Prostate gland (tissue), 2 donors: ENCODE measurements at regions not wholly inside any gene's neighbourhood (a gene's known extent, or its start where the extent isn't known, plus 50 kb on each side); places are given as distances from the start of the nearest gene placed in this dataset.
A peak's percentile ranks its signal among the peaks of the same experiment; 100 is the strongest.

Experiments used
- DNase-seq: peaks from one replicate; pipeline ENCODE4 v3.0.0-alpha.2; 2019; ENCODE audit warnings: low spot score
- H3K27ac ChIP-seq, 2 donors: fragments of 200-600 bp; sonication (generic); 2 replicates each; pipeline ENCODE4 v1.5.1; 2017 to 2019
- H3K27me3 ChIP-seq: fragments of 200-600 bp; sonication (generic); replicated peaks from 2 replicates; pipeline ENCODE4 v1.5.1; 2019; ENCODE audit not compliant: insufficient read depth
- H3K36me3 ChIP-seq, 2 donors: fragments of 200-600 bp; sonication (generic); 1 replicate in 1 of 2; 2 replicates in 1 of 2; pipeline versions ENCODE4 v1.5.1 to v1.8.1; 2017 to 2019
- H3K4me1 ChIP-seq: fragments of 200-600 bp; sonication (generic); replicated peaks from 2 replicates; pipeline ENCODE4 v1.5.1; 2019
- H3K4me3 ChIP-seq, 2 donors: fragments of 200-600 bp; sonication (generic); 2 replicates each; pipeline ENCODE4 v1.5.1; 2017 to 2019
- H3K9me3 ChIP-seq: fragments of 200-600 bp; sonication (generic); 2 replicates; pipeline ENCODE4 v1.5.1; 2017
- POLR2A ChIP-seq: fragments of 450-650 bp; IDR thresholded peaks from one replicate; pipeline ENCODE4 v1.6.1; 2016; ENCODE audit warnings: antibody characterized with exemption, mild to moderate bottlenecking
- POLR2AphosphoS5 ChIP-seq: sonication (generic); formaldehyde crosslinking; IDR thresholded peaks from one replicate; pipeline ENCODE4 v1.6.1; 2017; ENCODE audit warnings: antibody characterized with exemption
- WGBS: methylation state at CpG from one replicate; pipeline ENCODE4 v1.1.5; 2018; 5-methylcytosine and 5-hydroxymethylcytosine counted together
- intact Hi-C: fragments of 100-400 bp; cut with DNase I; formaldehyde crosslinking; loops from one replicate; pipeline ENCODE4 v1.14.2; 2022
- TF ChIP-seq, protein P1 (sequence below), 4 experiments: fragments of 200-600 bp in 2 of 4; fragments of 450-650 bp in 2 of 4; sonication (generic) in 2 of 4; IDR thresholded peaks; 1 replicate in 3 of 4; 2 replicates in 1 of 4; pipeline ENCODE4 v1.5.1; 2016 to 2019; ENCODE audit warnings: antibody characterized with exemption in 4 of 4, mild to moderate bottlenecking in 2 of 4, moderate library complexity in 2 of 4

DNA sequence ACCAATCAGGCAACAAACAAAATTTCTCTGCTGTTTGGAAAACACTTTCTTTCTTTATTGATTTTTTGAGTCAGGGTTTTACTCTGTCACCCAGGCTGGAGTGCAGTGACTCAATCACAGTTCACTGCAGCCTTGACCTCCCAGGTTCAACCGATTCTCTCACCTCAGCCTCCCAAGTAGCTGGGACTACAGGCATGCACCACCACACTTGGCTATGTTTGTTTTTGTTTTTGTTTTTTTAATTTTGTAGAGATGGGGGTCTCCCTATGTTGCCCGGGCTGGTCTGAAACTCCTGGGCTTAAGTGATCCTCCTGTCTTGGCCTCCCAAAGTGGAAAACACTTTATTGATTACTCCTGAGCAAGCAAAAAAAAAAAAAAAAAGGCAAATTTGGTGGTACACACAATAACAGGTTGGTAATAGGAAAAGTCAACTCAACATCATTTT, 276.4 kb downstream of the SOX9 start:
- 94% methylated on average over 2 of the region's 2 CpGs for WGBS
- H3K36me3 ChIP-seq = no peaks in the 10 kb centered on the region
- peaks cover 13% of the 10 kb centered on the region for H3K4me1 ChIP-seq
- no peak overlapping the region for H3K4me3 ChIP-seq
- H3K27ac ChIP-seq = no peak overlapping the region
- intact Hi-C loops = loop anchor here (10.0 kb wide), 1 partner anchor 48 kb away; no protein-coding TSS in a partner anchor
- DNase-seq = no peak
- TF ChIP-seq, protein P1, sequence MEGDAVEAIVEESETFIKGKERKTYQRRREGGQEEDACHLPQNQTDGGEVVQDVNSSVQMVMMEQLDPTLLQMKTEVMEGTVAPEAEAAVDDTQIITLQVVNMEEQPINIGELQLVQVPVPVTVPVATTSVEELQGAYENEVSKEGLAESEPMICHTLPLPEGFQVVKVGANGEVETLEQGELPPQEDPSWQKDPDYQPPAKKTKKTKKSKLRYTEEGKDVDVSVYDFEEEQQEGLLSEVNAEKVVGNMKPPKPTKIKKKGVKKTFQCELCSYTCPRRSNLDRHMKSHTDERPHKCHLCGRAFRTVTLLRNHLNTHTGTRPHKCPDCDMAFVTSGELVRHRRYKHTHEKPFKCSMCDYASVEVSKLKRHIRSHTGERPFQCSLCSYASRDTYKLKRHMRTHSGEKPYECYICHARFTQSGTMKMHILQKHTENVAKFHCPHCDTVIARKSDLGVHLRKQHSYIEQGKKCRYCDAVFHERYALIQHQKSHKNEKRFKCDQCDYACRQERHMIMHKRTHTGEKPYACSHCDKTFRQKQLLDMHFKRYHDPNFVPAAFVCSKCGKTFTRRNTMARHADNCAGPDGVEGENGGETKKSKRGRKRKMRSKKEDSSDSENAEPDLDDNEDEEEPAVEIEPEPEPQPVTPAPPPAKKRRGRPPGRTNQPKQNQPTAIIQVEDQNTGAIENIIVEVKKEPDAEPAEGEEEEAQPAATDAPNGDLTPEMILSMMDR (IDR thresholded peaks at IDR 0.05) = no peak
- TF ChIP-seq POLR2A = no peak
- no peak for TF ChIP-seq POLR2AphosphoS5
- no peaks in the 10 kb centered on the region for H3K27me3 ChIP-seq
- no peaks in the 10 kb centered on the region for H3K9me3 ChIP-seq

DNA sequence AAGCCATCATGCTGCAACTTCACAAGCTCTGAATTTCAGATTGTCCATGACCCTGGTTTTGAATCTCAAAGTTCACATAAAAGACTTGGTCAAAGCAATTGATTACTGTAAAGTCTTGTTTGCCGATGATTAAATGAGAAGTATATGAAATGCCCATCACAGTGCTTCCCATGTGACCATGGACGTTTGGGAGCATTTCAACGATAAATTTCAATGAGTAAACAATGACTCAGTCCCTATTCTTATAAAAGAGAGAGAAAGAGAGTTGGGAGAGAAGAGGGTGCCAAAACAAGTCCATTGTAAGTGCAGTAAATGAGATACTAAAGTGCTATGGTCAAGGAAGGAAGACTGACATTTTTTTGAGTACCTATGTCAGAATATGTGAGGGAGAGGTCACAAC, 276.9 kb downstream of the SOX9 start:
- H3K9me3 ChIP-seq = no peaks in the 10 kb centered on the region
- no peak overlapping the region for H3K4me3 ChIP-seq
- H3K36me3 ChIP-seq = no peaks in the 10 kb centered on the region
- H3K4me1 ChIP-seq = peaks cover 13% of the 10 kb centered on the region
- H3K27me3 ChIP-seq = no peaks in the 10 kb centered on the region
- DNase-seq = no peak
- WGBS = 40% methylated on average over 3 of the region's 3 CpGs
- peak; percentile 54 for TF ChIP-seq POLR2AphosphoS5
- TF ChIP-seq, protein P1 (IDR thresholded peaks at IDR 0.05) = no peak
- no peak overlapping the region for H3K27ac ChIP-seq
- intact Hi-C loops = loop anchor here (10.0 kb wide), 1 partner anchor 47 kb away; no protein-coding TSS in a partner anchor

DNA sequence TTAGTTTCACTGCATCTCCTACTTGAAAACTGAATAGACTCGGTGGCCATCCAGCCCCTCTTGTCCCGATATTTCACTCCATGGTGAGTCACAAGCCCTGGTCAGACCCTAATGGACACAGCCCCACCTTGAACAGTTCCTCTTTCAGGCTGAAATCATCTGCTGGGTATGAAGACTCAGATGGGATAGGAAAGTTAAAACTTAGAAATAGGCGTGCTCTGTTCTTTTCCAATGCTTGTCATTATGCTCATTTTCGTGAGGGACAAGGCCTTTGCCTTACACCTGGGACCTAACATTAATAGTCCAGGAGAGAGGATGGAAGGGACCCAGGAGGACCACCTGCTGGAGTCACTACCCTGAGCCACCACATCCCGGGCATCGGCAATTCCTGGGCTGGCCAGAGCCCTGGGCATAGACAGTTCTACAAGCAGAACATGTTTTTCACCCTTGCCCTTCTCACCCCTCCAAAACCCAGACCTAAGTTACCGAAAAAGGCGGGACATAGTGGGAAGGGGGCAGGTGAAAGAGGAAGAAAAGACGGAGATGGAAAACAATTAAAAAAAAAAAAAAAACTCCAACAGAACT, 278.3 kb downstream of the SOX9 start:
- no peaks in the 10 kb centered on the region for H3K27me3 ChIP-seq
- no peak overlapping the region for H3K4me3 ChIP-seq
- WGBS = 69% methylated on average over 9 of the region's 9 CpGs
- no peak for DNase-seq
- H3K9me3 ChIP-seq = no peaks in the 10 kb centered on the region
- H3K4me1 ChIP-seq = peaks cover 13% of the 10 kb centered on the region
- no peak for TF ChIP-seq POLR2A
- H3K27ac ChIP-seq = peak overlapping the region; percentile 72 to 76
- H3K36me3 ChIP-seq = no peaks in the 10 kb centered on the region
- intact Hi-C loops = loop anchor here (10.0 kb wide), 1 partner anchor 46 kb away; no protein-coding TSS in a partner anchor

DNA sequence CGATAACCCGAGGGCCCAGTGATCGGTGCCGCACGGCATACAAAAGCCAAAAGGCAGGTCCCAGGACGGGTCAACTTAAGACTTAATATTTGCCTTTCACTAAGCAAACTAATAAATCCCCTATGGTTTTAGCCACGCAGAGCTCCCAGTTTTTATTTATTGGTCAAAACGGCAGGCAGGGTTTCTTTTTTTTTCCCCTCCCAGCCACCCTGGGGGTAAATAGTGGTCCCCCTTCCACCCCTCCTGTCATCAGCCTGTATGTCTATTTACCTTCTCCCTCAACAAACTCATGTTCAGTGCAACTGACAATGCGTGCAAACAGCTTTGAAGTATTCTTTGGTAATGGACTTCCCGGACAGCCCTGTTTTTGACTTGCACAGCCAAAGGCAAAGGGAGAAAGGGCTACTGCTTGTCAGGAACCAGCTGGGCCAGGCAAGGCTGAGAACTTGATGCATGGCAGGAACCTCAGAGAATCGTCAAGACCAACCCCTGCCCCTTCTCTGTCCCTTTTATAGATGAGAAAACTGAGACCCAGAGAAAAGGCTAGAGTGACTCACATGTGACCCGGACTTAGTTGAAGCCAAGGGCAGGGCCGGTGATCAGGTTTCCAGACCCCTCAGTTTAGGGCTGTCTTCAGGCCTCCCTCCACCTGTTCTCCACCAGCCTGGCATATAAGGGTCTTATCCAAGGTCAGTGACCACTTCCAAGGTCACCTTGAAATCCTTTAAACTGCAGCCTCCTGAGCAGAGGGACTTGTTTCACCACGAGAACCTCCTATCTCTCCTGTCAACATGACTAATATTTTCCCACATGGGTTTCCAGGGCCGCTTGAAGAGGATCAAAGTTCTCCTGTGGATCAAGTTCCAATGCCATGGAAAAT, 279.0 kb downstream of the SOX9 start:
- WGBS = 57% methylated on average over 15 of the region's 15 CpGs
- intact Hi-C loops = loop anchor here (10.0 kb wide), 1 partner anchor 45 kb away; no protein-coding TSS in a partner anchor
- H3K27ac ChIP-seq = peak overlapping the region; percentile 72 to 76

DNA sequence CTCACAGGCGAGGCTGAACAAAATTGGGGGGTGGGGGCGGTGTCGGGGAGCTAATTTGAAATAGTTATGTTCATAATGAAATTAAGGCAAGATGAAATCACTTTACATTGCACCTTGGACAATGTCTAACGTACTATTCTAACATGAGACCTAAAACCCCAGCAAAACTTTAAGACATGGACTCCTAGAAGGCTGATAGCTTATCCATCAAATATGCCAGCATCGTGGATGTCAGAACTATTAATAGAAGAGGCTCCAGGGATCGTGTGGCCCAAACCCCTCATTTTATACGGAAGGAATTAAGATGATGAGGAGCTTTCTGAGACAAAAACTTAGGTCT, 279.6 kb downstream of the SOX9 start:
- no peaks in the 10 kb centered on the region for H3K36me3 ChIP-seq
- TF ChIP-seq, protein P1 (IDR thresholded peaks at IDR 0.05) = no peak
- TF ChIP-seq POLR2A (no peak), POLR2AphosphoS5 (no peak)
- no peak overlapping the region for H3K4me3 ChIP-seq
- H3K9me3 ChIP-seq = no peaks in the 10 kb centered on the region
- H3K27me3 ChIP-seq = no peaks in the 10 kb centered on the region
- 87% methylated on average over 7 of the region's 7 CpGs for WGBS
- no peak for DNase-seq
- intact Hi-C loops = no loop called here
- peak overlapping the region; percentile 72 to 76 for H3K27ac ChIP-seq
- peaks cover 7% of the 10 kb centered on the region for H3K4me1 ChIP-seq

More for the DNA sequence above, 279.0 kb downstream of the SOX9 start:
- no peaks in the 10 kb centered on the region for H3K36me3 ChIP-seq
- H3K9me3 ChIP-seq = no peaks in the 10 kb centered on the region
- H3K4me3 ChIP-seq = no peak overlapping the region
- no peaks in the 10 kb centered on the region for H3K27me3 ChIP-seq
- peak; percentile 71 for DNase-seq
- peaks cover 12% of the 10 kb centered on the region for H3K4me1 ChIP-seq
- TF ChIP-seq POLR2AphosphoS5 = peak; percentile 84
- TF ChIP-seq, protein P1 (IDR thresholded peaks at IDR 0.05) = no peak
